WTC11 (cell line): ENCODE measurements at regions not wholly inside any gene's neighbourhood (a gene's known extent, or its start where the extent isn't known, plus 50 kb on each side); places are given as distances from the start of the nearest gene placed in this dataset.

Source experiments
- CTCF ChIP-seq: fragments of 200-600 bp; IDR thresholded peaks from 2 replicates; pipeline ENCODE4 v1.8.0; 2022; ENCODE audit warnings: antibody characterized with exemption
- MAX ChIP-seq: sonication (generic); formaldehyde crosslinking; IDR thresholded peaks from 2 replicates; pipeline ENCODE4 v1.8.0; 2022; ENCODE audit warnings: mild to moderate bottlenecking, missing genetic modification reagents
- NR3C1 ChIP-seq: sonication (generic); formaldehyde crosslinking; conservative IDR thresholded peaks from 2 replicates; pipeline ENCODE4 v1.8.1; 2023; ENCODE audit warnings: low read depth, mild to moderate bottlenecking, missing genetic modification reagents
- PREB ChIP-seq: sonication (generic); formaldehyde crosslinking; IDR thresholded peaks from 2 replicates; pipeline ENCODE4 v1.8.1; 2022; ENCODE audit warnings: mild to moderate bottlenecking, missing genetic modification reagents, moderate library complexity, borderline replicate concordance
- USF2 ChIP-seq: sonication (generic); formaldehyde crosslinking; IDR thresholded peaks from 2 replicates; pipeline ENCODE4 v1.8.1; 2023; ENCODE audit warnings: mild to moderate bottlenecking, missing genetic modification reagents, moderate library complexity
- ZBTB43 ChIP-seq: sonication (generic); formaldehyde crosslinking; IDR thresholded peaks from 2 replicates; pipeline ENCODE4 v1.8.1; 2023; ENCODE audit warnings: mild to moderate bottlenecking, missing genetic modification reagents
- ZNF232 ChIP-seq: sonication (generic); formaldehyde crosslinking; IDR thresholded peaks from 2 replicates; pipeline ENCODE4 v1.8.0; 2022; ENCODE audit warnings: mild to moderate bottlenecking, missing genetic modification reagents
- ZNF396 ChIP-seq: fragments of 250-450 bp; sonication (Bioruptor Pico); IDR thresholded peaks from 2 replicates; pipeline ENCODE4 v1.8.0; 2021; ENCODE audit warnings: mild to moderate bottlenecking, moderate library complexity, borderline replicate concordance

GRCh38 chr1:184319879-184320278 is 67.0 kb upstream of the C1orf21 start:
- TF ChIP-seq NR3C1 (no peak), ZNF232 (CRISPR knock-in tag) (no peak), PREB (CRISPR knock-in tag) (no peak), ZNF396 (no peak), ZBTB43 (CRISPR knock-in tag) (no peak), CTCF (no peak), USF2 (CRISPR knock-in tag) (no peak), MAX (CRISPR knock-in tag) (no peak)
